Prostate gland (tissue), 2 donors: ENCODE measurements at regions not wholly inside any gene's neighbourhood (a gene's known extent, or its start where the extent isn't known, plus 50 kb on each side); places are given as distances from the start of the nearest gene placed in this dataset.

Source experiments
- DNase-seq: peaks from one replicate; pipeline ENCODE4 v3.0.0-alpha.2; 2019; ENCODE audit warnings: low spot score
- H3K27ac ChIP-seq, 2 donors: fragments of 200-600 bp; sonication (generic); 2 replicates each; pipeline ENCODE4 v1.5.1; 2017 to 2019
- H3K27me3 ChIP-seq: fragments of 200-600 bp; sonication (generic); replicated peaks from 2 replicates; pipeline ENCODE4 v1.5.1; 2019; ENCODE audit not compliant: insufficient read depth
- H3K36me3 ChIP-seq, 2 donors: fragments of 200-600 bp; sonication (generic); 1 replicate in 1 of 2; 2 replicates in 1 of 2; pipeline versions ENCODE4 v1.5.1 to v1.8.1; 2017 to 2019
- H3K4me1 ChIP-seq: fragments of 200-600 bp; sonication (generic); replicated peaks from 2 replicates; pipeline ENCODE4 v1.5.1; 2019
- H3K4me3 ChIP-seq, 2 donors: fragments of 200-600 bp; sonication (generic); 2 replicates each; pipeline ENCODE4 v1.5.1; 2017 to 2019
- H3K9me3 ChIP-seq: fragments of 200-600 bp; sonication (generic); 2 replicates; pipeline ENCODE4 v1.5.1; 2017
- CTCF ChIP-seq, 4 experiments: fragments of 200-600 bp in 2 of 4; fragments of 450-650 bp in 2 of 4; sonication (generic) in 2 of 4; IDR thresholded peaks; 1 replicate in 3 of 4; 2 replicates in 1 of 4; pipeline ENCODE4 v1.5.1; 2016 to 2019; ENCODE audit warnings: antibody characterized with exemption in 4 of 4, mild to moderate bottlenecking in 2 of 4, moderate library complexity in 2 of 4
- POLR2A ChIP-seq: fragments of 450-650 bp; IDR thresholded peaks from one replicate; pipeline ENCODE4 v1.6.1; 2016; ENCODE audit warnings: antibody characterized with exemption, mild to moderate bottlenecking
- POLR2AphosphoS5 ChIP-seq: sonication (generic); formaldehyde crosslinking; IDR thresholded peaks from one replicate; pipeline ENCODE4 v1.6.1; 2017; ENCODE audit warnings: antibody characterized with exemption
- WGBS: methylation state at CpG from one replicate; pipeline ENCODE4 v1.1.5; 2018; 5-methylcytosine and 5-hydroxymethylcytosine counted together
- intact Hi-C: fragments of 100-400 bp; cut with DNase I; formaldehyde crosslinking; loops from one replicate; pipeline ENCODE4 v1.14.2; 2022

GRCh38 chr3:102745881-102746280 is 311.1 kb downstream of the ZPLD1 start:
- 69% methylated on average over 4 of the region's 4 CpGs for WGBS
- Histone ChIP-seq H3K27me3 (no peaks in the 10 kb centered on the region), H3K36me3 (no peaks in the 10 kb centered on the region), H3K27ac (no peak overlapping the region), H3K4me3 (no peak overlapping the region), H3K4me1 (no peaks in the 10 kb centered on the region), H3K9me3 (no peaks in the 10 kb centered on the region)
- no peak for DNase-seq
- TF ChIP-seq CTCF (IDR thresholded peaks at IDR 0.05) (no peak), POLR2A (no peak), POLR2AphosphoS5 (no peak)
- intact Hi-C loops = no loop called here

DNA sequence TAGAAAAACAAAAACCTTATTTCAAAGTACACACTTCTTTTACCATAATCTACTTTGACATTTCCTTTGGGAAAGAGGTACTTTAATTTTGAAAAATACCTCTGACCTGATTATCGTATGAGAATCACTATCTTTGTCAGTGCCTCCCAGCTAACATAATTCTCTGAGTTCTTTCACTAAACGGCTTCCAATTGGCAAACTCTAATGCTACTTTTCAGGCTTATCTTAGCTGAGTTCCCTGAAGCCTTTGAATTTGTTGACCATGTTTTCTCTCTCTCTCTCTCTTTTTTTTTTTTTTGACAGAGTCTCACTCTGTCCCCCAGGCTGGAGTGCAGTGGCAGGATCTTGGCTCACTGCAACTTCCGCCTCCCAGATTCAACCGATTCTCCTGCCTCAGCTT is 312.8 kb downstream of the ZPLD1 start:
- no peaks in the 10 kb centered on the region for H3K9me3 ChIP-seq
- H3K27me3 ChIP-seq = no peaks in the 10 kb centered on the region
- intact Hi-C loops = no loop called here
- no peaks in the 10 kb centered on the region for H3K36me3 ChIP-seq
- no peak overlapping the region for H3K27ac ChIP-seq
- DNase-seq = no peak
- WGBS = 35% methylated on average over 4 of the region's 4 CpGs
- no peak for TF ChIP-seq POLR2A
- no peaks in the 10 kb centered on the region for H3K4me1 ChIP-seq
- H3K4me3 ChIP-seq = no peak overlapping the region

DNA sequence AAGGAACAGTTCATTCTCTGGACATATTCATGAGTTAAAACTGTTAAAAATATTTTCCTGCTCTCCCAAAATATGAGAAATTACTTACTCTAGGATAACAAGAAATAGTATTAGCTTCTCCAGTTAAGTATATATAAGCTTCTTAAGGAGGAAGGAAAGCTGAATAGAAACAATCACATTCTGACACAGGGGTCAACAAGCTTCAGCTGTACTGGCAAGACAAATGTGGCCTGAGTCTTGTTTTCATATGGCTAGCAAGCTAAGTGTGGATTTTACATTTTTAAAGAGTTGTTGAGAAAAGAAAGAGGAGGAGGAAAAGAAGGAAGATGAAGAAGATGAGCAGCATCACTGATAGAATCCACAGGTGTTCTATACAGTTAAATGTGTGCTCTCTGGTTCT is 313.8 kb downstream of the ZPLD1 start:
- Histone ChIP-seq H3K27me3 (no peaks in the 10 kb centered on the region), H3K36me3 (no peaks in the 10 kb centered on the region), H3K27ac (no peak overlapping the region), H3K4me1 (no peaks in the 10 kb centered on the region), H3K9me3 (no peaks in the 10 kb centered on the region), H3K4me3 (no peak overlapping the region)
- TF ChIP-seq POLR2A = no peak
- no peak for TF ChIP-seq POLR2AphosphoS5
- TF ChIP-seq CTCF (IDR thresholded peaks at IDR 0.05) = no peak
- intact Hi-C loops = no loop called here
- no peak for DNase-seq

DNA sequence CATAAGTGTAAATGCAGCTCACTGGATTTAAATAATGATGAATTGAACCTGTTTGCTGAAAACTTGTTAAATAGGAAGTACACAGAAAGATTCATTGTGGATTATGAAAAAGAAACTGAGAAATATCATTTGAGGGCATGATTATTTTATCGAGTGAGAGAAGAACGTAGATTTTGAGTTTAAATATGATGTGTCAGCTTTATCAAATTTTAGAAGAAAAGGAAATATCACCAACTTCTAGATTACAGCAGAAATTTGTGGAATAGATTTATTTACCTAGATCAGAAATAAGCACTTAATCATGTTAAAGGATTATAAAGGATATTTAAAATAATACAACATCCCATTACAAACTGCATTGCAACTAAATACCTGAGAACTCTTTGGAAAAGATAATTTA is 315.5 kb downstream of the ZPLD1 start:
- H3K4me1 ChIP-seq = no peaks in the 10 kb centered on the region
- 96% methylated on average over 2 of the region's 2 CpGs for WGBS

DNA sequence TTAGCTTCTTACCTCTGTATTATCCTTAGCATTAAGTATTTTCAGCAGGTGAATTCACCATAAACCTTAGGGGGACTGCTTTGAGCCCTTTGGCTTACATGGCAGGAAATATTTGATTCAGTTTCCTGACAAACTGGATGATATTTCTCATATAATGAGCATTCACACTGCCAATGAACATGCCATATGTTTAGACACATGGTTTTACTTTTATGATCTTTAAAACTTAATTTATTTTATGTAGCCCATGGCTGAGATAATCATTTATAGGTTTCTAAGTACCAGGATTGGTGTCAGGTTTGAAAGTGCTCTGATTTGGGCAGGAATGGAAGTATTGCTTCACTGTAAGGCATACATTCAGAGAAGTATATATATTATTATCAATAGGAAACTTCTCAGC is 319.1 kb downstream of the ZPLD1 start:
- Histone ChIP-seq H3K27me3 (no peaks in the 10 kb centered on the region), H3K4me1 (no peaks in the 10 kb centered on the region), H3K27ac (no peak overlapping the region), H3K4me3 (no peak overlapping the region), H3K9me3 (no peaks in the 10 kb centered on the region), H3K36me3 (no peaks in the 10 kb centered on the region)
- no peak for TF ChIP-seq CTCF (IDR thresholded peaks at IDR 0.05)
- TF ChIP-seq POLR2AphosphoS5 = no peak
- TF ChIP-seq POLR2A = no peak
- no peak for DNase-seq
- intact Hi-C loops = no loop called here

More for the DNA sequence above, 315.5 kb downstream of the ZPLD1 start:
- no peak overlapping the region for H3K27ac ChIP-seq
- intact Hi-C loops = no loop called here
- no peaks in the 10 kb centered on the region for H3K36me3 ChIP-seq
- H3K9me3 ChIP-seq = no peaks in the 10 kb centered on the region
- no peak for DNase-seq
- H3K4me3 ChIP-seq = no peak overlapping the region
- H3K27me3 ChIP-seq = no peaks in the 10 kb centered on the region
- TF ChIP-seq POLR2A (no peak), POLR2AphosphoS5 (no peak), CTCF (IDR thresholded peaks at IDR 0.05) (no peak)

GRCh38 chr3:102756706-102757105 is 321.9 kb downstream of the ZPLD1 start:
- intact Hi-C loops = no loop called here
- no peak overlapping the region for H3K4me3 ChIP-seq
- H3K36me3 ChIP-seq = no peaks in the 10 kb centered on the region
- no peaks in the 10 kb centered on the region for H3K4me1 ChIP-seq
- TF ChIP-seq CTCF (IDR thresholded peaks at IDR 0.05) (no peak), POLR2A (no peak), POLR2AphosphoS5 (no peak)
- H3K27ac ChIP-seq = no peak overlapping the region
- no peaks in the 10 kb centered on the region for H3K9me3 ChIP-seq
- DNase-seq = no peak
- no peaks in the 10 kb centered on the region for H3K27me3 ChIP-seq
- 7% methylated on average over 2 of the region's 2 CpGs for WGBS
